OCI-LY1 (cell line): ENCODE measurements at regions not wholly inside any gene's neighbourhood (a gene's known extent, or its start where the extent isn't known, plus 50 kb on each side); places are given as distances from the start of the nearest gene placed in this dataset.

Experiments
- H2AFZ ChIP-seq: fragments of 200-600 bp; sonication (generic), shearing (Covaris generic); 2 replicates; pipeline ENCODE4 v1.6.0; 2014; ENCODE audit warnings: antibody characterized with exemption, mild to moderate bottlenecking, low read length
- H3F3A ChIP-seq: fragments of 200-600 bp; sonication (generic), shearing (Covaris generic); 2 replicates; pipeline ENCODE4 v1.6.0; 2014; ENCODE audit warnings: mild to moderate bottlenecking, antibody characterized with exemption, low read length, moderate library complexity; ENCODE audit not compliant: insufficient read depth
- H3K27ac ChIP-seq: fragments of 200-600 bp; sonication (generic); 2 replicates; pipeline ENCODE4 v1.5.1; 2014; ENCODE audit warnings: low read length, mixed run types, mild to moderate bottlenecking, low read depth; ENCODE audit not compliant: poor library complexity, severe bottlenecking
- H3K27me3 ChIP-seq: fragments of 200-600 bp; sonication (generic); 2 replicates; pipeline ENCODE4 v1.6.0; 2014; ENCODE audit warnings: antibody characterized with exemption, mild to moderate bottlenecking, low read length, moderate library complexity; ENCODE audit not compliant: insufficient read depth
- H3K36me3 ChIP-seq: fragments of 200-600 bp; sonication (generic); 2 replicates; pipeline ENCODE4 v1.6.1; 2014; ENCODE audit warnings: mild to moderate bottlenecking, antibody characterized with exemption, low read length, moderate library complexity, mixed read lengths; ENCODE audit not compliant: insufficient read depth
- H3K4me1 ChIP-seq: fragments of 200-600 bp; sonication (generic); 2 replicates; pipeline ENCODE4 v1.5.1; 2014; ENCODE audit warnings: mild to moderate bottlenecking, low read length, moderate library complexity; ENCODE audit not compliant: insufficient read depth, severe bottlenecking
- H3K4me2 ChIP-seq: fragments of 200-600 bp; sonication (generic), shearing (Covaris generic); 2 replicates; pipeline ENCODE4 v1.6.1; 2014; ENCODE audit warnings: low read length
- H3K4me3 ChIP-seq: fragments of 200-600 bp; sonication (generic); 2 replicates; pipeline ENCODE4 v1.5.1; 2014; ENCODE audit warnings: low read length, low read depth, mild to moderate bottlenecking, mixed read lengths; ENCODE audit not compliant: poor library complexity, severe bottlenecking
- H3K79me2 ChIP-seq: fragments of 200-600 bp; shearing (Covaris generic); 2 replicates; pipeline ENCODE4 v1.6.1; 2016; ENCODE audit warnings: mixed run types, low read length, mixed read lengths; ENCODE audit not compliant: insufficient read depth
- H3K9ac ChIP-seq: fragments of 200-600 bp; sonication (generic), shearing (Covaris generic); 2 replicates; pipeline ENCODE4 v1.6.1; 2014; ENCODE audit warnings: mild to moderate bottlenecking, low read length, mixed read lengths
- H3K9me2 ChIP-seq: fragments of 200-600 bp; sonication (generic), shearing (Covaris generic); 2 replicates; pipeline ENCODE4 v1.6.1; 2014; ENCODE audit warnings: low read depth, mild to moderate bottlenecking, low read length, mixed read lengths
- H3K9me3 ChIP-seq: fragments of 200-600 bp; shearing (Covaris generic); 2 replicates; pipeline ENCODE4 v1.6.1; 2014; ENCODE audit warnings: low read length, mixed read lengths
- H4K20me1 ChIP-seq: fragments of 200-600 bp; sonication (generic), shearing (Covaris generic); 2 replicates; pipeline ENCODE4 v1.6.0; 2016; ENCODE audit warnings: mild to moderate bottlenecking, low read length; ENCODE audit not compliant: insufficient read depth
- EZH2 ChIP-seq: fragments of 200-600 bp; sonication (generic), shearing (Covaris generic); IDR thresholded peaks from 2 replicates; pipeline ENCODE4 v1.8.0; 2017; ENCODE audit warnings: borderline replicate concordance, mixed run types, mild to moderate bottlenecking, antibody characterized with exemption, low read length, moderate library complexity, mixed read lengths
- TF ChIP-seq, protein P1 (sequence below): fragments of 200-600 bp; sonication (generic), shearing (Covaris generic); IDR thresholded peaks from 2 replicates; pipeline ENCODE4 v1.5.1; 2017; ENCODE audit warnings: mild to moderate bottlenecking, antibody characterized with exemption, low read length, moderate library complexity, mixed read lengths

DNA sequence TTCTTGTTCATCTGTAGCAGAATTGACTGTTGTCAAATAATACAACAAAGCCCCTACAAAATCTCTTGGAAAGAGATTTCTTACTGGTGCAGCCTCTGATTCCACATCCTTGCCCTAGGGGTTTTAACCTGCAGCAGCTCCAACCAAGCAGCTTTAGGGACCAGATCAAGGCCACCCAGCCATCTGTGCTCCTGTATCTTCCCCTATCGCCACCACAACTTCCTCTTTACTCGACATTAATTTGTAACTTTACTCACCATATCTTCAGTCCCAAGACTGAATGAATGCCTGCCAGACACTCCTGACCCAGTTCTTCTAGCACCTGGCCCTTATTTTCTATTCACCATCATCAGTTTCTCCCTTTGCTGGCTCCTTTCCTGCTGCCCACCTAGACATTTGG lies 156.6 kb upstream of the IL12A start:
- no peaks in the 10 kb centered on the region for H3K36me3 ChIP-seq
- H3K27ac ChIP-seq: no peak overlapping the region
- H3K4me2 ChIP-seq: no peak overlapping the region
- no peaks in the 10 kb centered on the region for H3K4me1 ChIP-seq
- H3K9me3 ChIP-seq: no peaks in the 10 kb centered on the region
- no peaks in the 10 kb centered on the region for H4K20me1 ChIP-seq
- H3K9ac ChIP-seq: no peak overlapping the region
- H3K9me2 ChIP-seq: no peaks in the 10 kb centered on the region
- H2AFZ ChIP-seq: no peak overlapping the region
- TF ChIP-seq, protein P1, sequence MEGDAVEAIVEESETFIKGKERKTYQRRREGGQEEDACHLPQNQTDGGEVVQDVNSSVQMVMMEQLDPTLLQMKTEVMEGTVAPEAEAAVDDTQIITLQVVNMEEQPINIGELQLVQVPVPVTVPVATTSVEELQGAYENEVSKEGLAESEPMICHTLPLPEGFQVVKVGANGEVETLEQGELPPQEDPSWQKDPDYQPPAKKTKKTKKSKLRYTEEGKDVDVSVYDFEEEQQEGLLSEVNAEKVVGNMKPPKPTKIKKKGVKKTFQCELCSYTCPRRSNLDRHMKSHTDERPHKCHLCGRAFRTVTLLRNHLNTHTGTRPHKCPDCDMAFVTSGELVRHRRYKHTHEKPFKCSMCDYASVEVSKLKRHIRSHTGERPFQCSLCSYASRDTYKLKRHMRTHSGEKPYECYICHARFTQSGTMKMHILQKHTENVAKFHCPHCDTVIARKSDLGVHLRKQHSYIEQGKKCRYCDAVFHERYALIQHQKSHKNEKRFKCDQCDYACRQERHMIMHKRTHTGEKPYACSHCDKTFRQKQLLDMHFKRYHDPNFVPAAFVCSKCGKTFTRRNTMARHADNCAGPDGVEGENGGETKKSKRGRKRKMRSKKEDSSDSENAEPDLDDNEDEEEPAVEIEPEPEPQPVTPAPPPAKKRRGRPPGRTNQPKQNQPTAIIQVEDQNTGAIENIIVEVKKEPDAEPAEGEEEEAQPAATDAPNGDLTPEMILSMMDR: no peak
- no peak for TF ChIP-seq EZH2
- no peaks in the 10 kb centered on the region for H3K27me3 ChIP-seq
- H3K4me3 ChIP-seq: no peak overlapping the region
- no peaks in the 10 kb centered on the region for H3F3A ChIP-seq
- no peaks in the 10 kb centered on the region for H3K79me2 ChIP-seq

DNA sequence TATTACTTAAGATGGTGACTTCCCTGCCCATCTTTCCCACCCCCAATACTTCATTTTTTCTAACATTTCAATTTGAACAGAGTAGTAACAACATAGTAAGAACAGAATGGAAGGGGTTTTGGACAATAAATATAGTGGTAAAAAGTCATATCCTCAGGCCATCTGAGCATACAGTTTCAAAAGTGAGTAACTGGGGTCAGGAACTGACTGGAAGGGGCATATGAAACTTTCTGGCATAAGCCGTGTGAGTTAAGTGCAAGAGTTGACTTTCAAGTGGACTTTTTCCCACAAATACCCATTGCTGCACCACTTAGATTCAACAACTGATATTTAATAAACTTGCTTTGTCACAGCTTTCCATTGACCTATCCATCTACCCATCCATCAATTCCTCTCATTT lies 153.5 kb upstream of the IL12A start:
- Histone ChIP-seq H3F3A (no peaks in the 10 kb centered on the region), H3K9ac (no peak overlapping the region), H3K9me2 (no peaks in the 10 kb centered on the region), H4K20me1 (no peaks in the 10 kb centered on the region), H3K4me3 (no peak overlapping the region), H3K27ac (no peak overlapping the region), H3K27me3 (no peaks in the 10 kb centered on the region), H3K9me3 (no peaks in the 10 kb centered on the region), H3K36me3 (no peaks in the 10 kb centered on the region), H3K4me2 (no peak overlapping the region), H2AFZ (no peak overlapping the region), H3K4me1 (no peaks in the 10 kb centered on the region), H3K79me2 (no peaks in the 10 kb centered on the region)
- TF ChIP-seq EZH2: no peak
- TF ChIP-seq, protein P1: no peak

DNA sequence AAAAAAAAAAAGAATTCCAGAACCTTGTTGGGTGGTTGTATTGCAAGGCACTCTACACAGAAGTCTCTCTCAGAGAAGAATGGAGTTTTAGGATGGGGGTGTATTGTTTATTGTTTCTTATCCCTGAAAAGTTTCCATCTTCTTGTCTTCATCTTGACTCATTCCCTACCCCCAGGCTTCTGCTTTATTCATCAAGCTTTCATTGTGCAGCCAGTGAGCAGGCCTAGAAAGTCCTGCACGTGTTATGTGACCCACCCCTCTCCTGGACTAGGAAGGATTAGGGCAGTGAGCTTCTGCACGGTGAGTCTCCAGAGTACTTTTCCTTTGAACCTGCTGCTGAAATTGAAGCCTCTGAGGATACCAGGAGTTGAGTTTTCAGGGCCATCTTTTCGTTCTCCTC lies 150.9 kb upstream of the IL12A start:
- Histone ChIP-seq H3K27ac (no peak overlapping the region), H3K4me1 (no peaks in the 10 kb centered on the region), H3K9me3 (no peaks in the 10 kb centered on the region), H3K4me3 (no peak overlapping the region), H3K4me2 (no peak overlapping the region), H4K20me1 (no peaks in the 10 kb centered on the region), H3K27me3 (no peaks in the 10 kb centered on the region), H2AFZ (no peak overlapping the region), H3F3A (no peaks in the 10 kb centered on the region), H3K9me2 (no peaks in the 10 kb centered on the region), H3K9ac (no peak overlapping the region), H3K79me2 (no peaks in the 10 kb centered on the region), H3K36me3 (no peaks in the 10 kb centered on the region)
- no peak for TF ChIP-seq EZH2
- TF ChIP-seq, protein P1: no peak
